Fibroblast of villous mesenchyme (primary cell): ENCODE measurements at regions not wholly inside any gene's neighbourhood (a gene's known extent, or its start where the extent isn't known, plus 50 kb on each side); places are given as distances from the start of the nearest gene placed in this dataset.

Experiments
- DNase-seq: peaks from one replicate; pipeline ENCODE4 v3.0.0-alpha.2; 2010; ENCODE audit warnings: low read depth
- H3K4me3 ChIP-seq: 2 replicates; pipeline ENCODE4 v1.5.1; 2011; ENCODE audit warnings: low read depth, mild to moderate bottlenecking, low read length
- CTCF ChIP-seq: IDR thresholded peaks from 2 replicates; pipeline ENCODE4 v1.5.1; 2012; ENCODE audit warnings: low read depth, mild to moderate bottlenecking, low read length; ENCODE audit not compliant: insufficient read depth

GRCh38 chr1:62928885-62929284 is 145.0 kb downstream of the ATG4C start:
- DNase-seq = no peak
- no peak for TF ChIP-seq CTCF
- no peak overlapping the region for H3K4me3 ChIP-seq

DNA sequence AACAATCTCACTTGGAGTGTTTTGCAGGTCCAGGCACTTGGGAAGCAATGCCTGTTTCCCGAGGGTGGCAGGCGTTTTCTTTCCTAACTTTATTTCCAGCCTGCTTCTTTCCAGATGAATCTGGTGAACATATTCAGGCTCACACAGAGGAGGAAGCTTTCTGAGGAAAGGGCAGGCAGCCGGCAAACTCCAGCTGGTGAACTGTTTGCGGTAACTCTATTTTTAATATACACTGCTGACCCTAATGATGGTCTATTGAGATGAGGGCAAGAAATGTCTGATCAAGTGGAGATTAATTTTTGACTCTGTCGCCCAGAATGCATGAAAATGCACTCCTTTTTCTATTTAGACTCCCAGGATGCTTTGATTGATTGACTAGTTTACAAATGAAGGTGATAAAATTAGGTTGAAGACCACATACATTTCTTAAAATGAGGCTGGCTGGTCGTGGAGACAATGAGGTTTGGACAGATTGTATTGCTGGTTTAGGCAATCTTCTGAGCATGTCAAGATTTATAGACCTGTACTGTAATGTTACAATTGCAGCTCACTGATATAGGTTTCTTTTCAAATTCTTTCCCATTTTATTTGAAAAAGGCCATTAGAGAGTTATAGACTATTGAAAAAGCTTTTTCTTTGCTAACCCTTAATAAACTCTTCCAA is 153.8 kb downstream of the ATG4C start:
- DNase-seq = no peak
- TF ChIP-seq CTCF = no peak

GRCh38 chr1:62941780-62942179 is 157.8 kb downstream of the ATG4C start:
- TF ChIP-seq CTCF = no peak
- H3K4me3 ChIP-seq = no peak overlapping the region
- DNase-seq = no peak

More for the DNA sequence above, 153.8 kb downstream of the ATG4C start:
- H3K4me3 ChIP-seq = no peak overlapping the region

- no peak for DNase-seq
- no peak for TF ChIP-seq CTCF
- no peak overlapping the region for H3K4me3 ChIP-seq
These were observed 162.6 kb downstream of the ATG4C start for GRCh38 chr1:62946511-62946910.

DNA sequence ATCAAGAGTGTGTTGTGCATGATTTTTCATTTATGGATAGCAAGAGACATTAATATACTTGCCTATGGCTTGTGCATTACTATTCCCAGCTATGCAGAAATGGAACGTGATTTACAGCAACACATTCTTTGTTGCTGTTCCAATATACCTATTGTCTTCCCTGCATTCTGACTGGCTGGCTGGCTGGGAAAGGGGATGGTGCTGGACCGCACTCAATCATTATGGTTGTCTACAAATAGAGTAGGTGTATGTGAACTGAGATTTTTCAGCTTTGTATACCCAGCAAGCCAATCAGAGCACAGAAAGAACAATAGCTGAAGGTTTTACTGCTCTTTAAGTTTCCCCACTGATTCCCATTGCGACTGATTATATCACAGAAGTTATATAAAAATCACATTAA is 167.5 kb downstream of the ATG4C start:
- TF ChIP-seq CTCF = no peak
- DNase-seq = no peak
- no peak overlapping the region for H3K4me3 ChIP-seq

DNA sequence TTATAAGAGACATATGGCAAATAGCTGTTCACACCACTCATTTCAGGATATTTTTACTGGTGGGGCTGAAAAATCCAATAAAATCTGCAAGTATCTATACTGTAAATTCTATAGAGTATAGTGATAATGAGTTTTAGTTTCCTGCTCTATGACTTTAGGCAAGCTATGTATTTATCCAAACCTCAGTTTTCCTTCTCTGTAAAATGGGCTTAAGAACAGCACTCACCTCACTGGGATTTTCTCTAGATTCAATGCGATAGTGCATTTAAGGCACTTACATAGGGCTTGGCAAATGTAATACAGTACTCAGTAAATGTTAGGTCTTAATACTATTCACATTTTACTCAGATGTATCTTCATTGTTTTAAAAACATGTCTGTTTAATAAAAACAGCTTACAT is 168.7 kb downstream of the ATG4C start:
- no peak for TF ChIP-seq CTCF
- no peak for DNase-seq
- H3K4me3 ChIP-seq = no peak overlapping the region

GRCh38 chr1:62953633-62954032 is 169.7 kb downstream of the ATG4C start:
- H3K4me3 ChIP-seq = no peak overlapping the region
- no peak for DNase-seq
- no peak for TF ChIP-seq CTCF
